Fibroblast of lung (primary cell): ENCODE measurements at regions not wholly inside any gene's neighbourhood (a gene's known extent, or its start where the extent isn't known, plus 50 kb on each side); places are given as distances from the start of the nearest gene placed in this dataset.

Experiments used
- CTCF ChIP-seq, 2 donors: IDR thresholded peaks in 1 of 2; conservative IDR thresholded peaks in 1 of 2; 1 replicate in 1 of 2; 2 replicates in 1 of 2; pipeline ENCODE4 v1.5.1; 2011 to 2012; ENCODE audit warnings: low read length in 2 of 2, control low read depth in 1 of 2, inconsistent platforms in 1 of 2, low read depth in 1 of 2, mild to moderate bottlenecking in 1 of 2
- EZH2 ChIP-seq: IDR thresholded peaks from 2 replicates; pipeline ENCODE4 v1.5.1; 2012; ENCODE audit warnings: low read length, control low read depth, mild to moderate bottlenecking; ENCODE audit errors: missing control alignments

- TF ChIP-seq CTCF (conservative IDR thresholded peaks at IDR 0.05 in 1 of 2, IDR thresholded peaks at IDR 0.05 in 1 of 2; ENCODE audit: low read depth in 1 of 2, low read length in 2 of 2) (no peak), EZH2 (no peak)
Observed at GRCh38 chr10:8338177-8338766, 283.8 kb downstream of the GATA3 start.
